AG04450 (cell line): ENCODE measurements at regions not wholly inside any gene's neighbourhood (a gene's known extent, or its start where the extent isn't known, plus 50 kb on each side); places are given as distances from the start of the nearest gene placed in this dataset.

Experiments
- CTCF ChIA-PET: fragments of 300-600, 350-600 bp; formaldehyde crosslinking; extraction: SDS; loops from one replicate; lab custom pipeline; 2022; ENCODE audit warnings: antibody characterized with exemption, inconsistent platforms; lab: Charles Lee
- POLR2A ChIA-PET: fragments of 350-600 bp; formaldehyde crosslinking; extraction: SDS; loops from one replicate; lab custom pipeline; 2021; ENCODE audit warnings: antibody characterized with exemption, inconsistent platforms; lab: Yijun Ruan, JAX
- DNase-seq: peaks from one replicate; pipeline ENCODE4 v3.0.0-alpha.2; 2011; ENCODE audit warnings: low read depth, low spot score
- H3K27ac ChIP-seq: one replicate; pipeline ENCODE4 v1.5.1; 2012; ENCODE audit warnings: low read depth, low read length, control low read depth
- H3K27me3 ChIP-seq: one replicate; pipeline ENCODE4 v1.6.0; 2012; ENCODE audit warnings: low read length; ENCODE audit not compliant: control insufficient read depth, insufficient read depth
- H3K4me3 ChIP-seq: 2 replicates; pipeline ENCODE4 v1.5.1; 2011; ENCODE audit warnings: mild to moderate bottlenecking, low read depth, low read length, control low read depth
- H3K9me3 ChIP-seq: 2 replicates; pipeline ENCODE4 v1.5.1; 2012; ENCODE audit warnings: low read length; ENCODE audit not compliant: control insufficient read depth, insufficient read depth
- TF ChIP-seq, protein P1 (sequence below): IDR thresholded peaks from 2 replicates; pipeline ENCODE4 v1.5.1; 2011; ENCODE audit warnings: low read depth, low read length, control low read depth, inconsistent platforms

DNA sequence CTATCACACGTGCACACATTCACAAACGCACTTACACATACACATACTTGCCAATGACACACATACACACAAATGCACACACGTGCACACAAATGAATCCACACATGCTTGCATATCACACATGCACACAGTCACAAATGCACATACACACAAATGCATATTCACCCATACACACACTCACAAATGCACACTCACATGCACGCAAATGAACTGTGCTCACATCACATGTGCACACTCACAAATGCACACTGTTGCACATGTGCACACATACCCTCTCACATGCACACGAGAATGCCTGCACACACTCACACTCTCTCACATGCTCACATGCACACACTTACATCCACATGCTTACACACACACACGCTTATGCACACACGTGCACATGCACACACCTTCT, 368.1 kb downstream of the EIPR1 start:
- POLR2A ChIA-PET, result no interaction called here

DNA sequence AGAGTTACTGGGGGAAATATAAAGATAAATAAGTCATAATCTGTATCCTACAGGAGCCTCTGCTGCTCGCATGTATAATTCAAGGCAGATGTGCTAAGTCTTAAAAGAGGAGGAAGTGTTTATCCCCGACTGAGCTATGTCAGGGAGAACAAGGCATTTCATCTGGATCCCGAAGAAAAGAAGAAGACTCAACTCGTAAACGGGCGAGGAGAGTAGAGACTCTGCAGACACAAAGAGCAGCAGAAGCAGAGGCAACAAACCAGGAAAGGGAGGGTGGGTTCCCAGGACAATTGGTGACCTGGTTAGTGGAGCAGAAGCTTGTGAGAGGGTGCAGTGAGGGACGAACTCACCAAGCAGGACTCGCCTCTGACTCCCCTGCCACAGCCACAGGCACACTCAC, 368.6 kb downstream of the EIPR1 start:
- CTCF ChIA-PET, result no interaction called here
- no peak for DNase-seq
- TF ChIP-seq, protein P1, sequence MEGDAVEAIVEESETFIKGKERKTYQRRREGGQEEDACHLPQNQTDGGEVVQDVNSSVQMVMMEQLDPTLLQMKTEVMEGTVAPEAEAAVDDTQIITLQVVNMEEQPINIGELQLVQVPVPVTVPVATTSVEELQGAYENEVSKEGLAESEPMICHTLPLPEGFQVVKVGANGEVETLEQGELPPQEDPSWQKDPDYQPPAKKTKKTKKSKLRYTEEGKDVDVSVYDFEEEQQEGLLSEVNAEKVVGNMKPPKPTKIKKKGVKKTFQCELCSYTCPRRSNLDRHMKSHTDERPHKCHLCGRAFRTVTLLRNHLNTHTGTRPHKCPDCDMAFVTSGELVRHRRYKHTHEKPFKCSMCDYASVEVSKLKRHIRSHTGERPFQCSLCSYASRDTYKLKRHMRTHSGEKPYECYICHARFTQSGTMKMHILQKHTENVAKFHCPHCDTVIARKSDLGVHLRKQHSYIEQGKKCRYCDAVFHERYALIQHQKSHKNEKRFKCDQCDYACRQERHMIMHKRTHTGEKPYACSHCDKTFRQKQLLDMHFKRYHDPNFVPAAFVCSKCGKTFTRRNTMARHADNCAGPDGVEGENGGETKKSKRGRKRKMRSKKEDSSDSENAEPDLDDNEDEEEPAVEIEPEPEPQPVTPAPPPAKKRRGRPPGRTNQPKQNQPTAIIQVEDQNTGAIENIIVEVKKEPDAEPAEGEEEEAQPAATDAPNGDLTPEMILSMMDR, result no peak
- Histone ChIP-seq H3K27me3 (no peaks in the 10 kb centered on the region), H3K27ac (no peak overlapping the region), H3K9me3 (peaks cover 37% of the 10 kb centered on the region), H3K4me3 (no peak overlapping the region)
- POLR2A ChIA-PET, result no interaction called here

More for the DNA sequence above, 368.1 kb downstream of the EIPR1 start:
- peaks cover 33% of the 10 kb centered on the region for H3K9me3 ChIP-seq
- no peak for DNase-seq
- H3K27ac ChIP-seq, result no peak overlapping the region
- no peak overlapping the region for H3K4me3 ChIP-seq
- TF ChIP-seq, protein P1, result no peak
- CTCF ChIA-PET, result no interaction called here
- H3K27me3 ChIP-seq, result no peaks in the 10 kb centered on the region

DNA sequence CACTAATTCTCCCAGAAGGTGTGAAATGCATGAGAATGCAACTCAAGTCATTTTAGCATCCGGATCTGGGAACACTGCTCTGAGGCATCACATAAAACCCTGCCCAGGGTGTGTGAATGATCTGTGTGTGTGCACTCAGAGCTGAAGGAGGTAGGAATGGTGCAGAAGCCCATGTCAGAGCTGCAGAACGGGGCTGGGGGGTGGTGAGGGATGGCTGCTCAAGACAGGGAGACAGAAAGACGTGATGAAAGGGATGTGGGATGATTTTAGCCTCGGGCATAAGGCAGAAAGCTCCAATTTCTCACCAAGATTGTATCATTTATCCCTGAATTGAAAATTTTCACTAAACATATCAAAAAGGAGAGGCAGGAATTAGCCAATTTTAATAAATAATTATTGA, 369.1 kb downstream of the EIPR1 start:
- Histone ChIP-seq H3K9me3 (peaks cover 37% of the 10 kb centered on the region), H3K27me3 (no peaks in the 10 kb centered on the region), H3K4me3 (no peak overlapping the region), H3K27ac (no peak overlapping the region)
- POLR2A ChIA-PET, result no interaction called here
- DNase-seq, result no peak
- CTCF ChIA-PET, result no interaction called here
- TF ChIP-seq, protein P1, result no peak

DNA sequence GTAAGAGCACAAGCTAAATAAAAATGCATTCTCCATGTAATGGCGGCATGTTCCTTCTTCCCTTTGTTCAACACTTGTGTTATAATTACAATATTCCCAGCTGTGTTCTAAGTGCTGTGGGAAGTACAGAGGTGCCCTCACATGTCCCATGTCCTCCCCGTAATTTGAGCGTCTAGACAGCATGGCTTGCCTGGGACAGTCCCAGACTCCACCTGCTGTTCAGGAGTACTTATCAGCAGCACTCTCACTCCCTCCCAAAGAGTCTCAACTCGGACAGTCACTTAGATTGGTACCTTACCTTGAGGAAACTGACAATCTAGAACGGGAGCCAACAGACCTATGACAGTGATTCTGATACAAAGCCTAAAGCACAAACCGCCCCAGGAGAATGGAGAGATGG, 370.5 kb downstream of the EIPR1 start:
- ChIA-PET POLR2A (no interaction called here), CTCF (no interaction called here)
- Histone ChIP-seq H3K4me3 (no peak overlapping the region), H3K9me3 (peaks cover 35% of the 10 kb centered on the region), H3K27me3 (no peaks in the 10 kb centered on the region), H3K27ac (no peak overlapping the region)
- TF ChIP-seq, protein P1, result no peak
- DNase-seq, result no peak

DNA sequence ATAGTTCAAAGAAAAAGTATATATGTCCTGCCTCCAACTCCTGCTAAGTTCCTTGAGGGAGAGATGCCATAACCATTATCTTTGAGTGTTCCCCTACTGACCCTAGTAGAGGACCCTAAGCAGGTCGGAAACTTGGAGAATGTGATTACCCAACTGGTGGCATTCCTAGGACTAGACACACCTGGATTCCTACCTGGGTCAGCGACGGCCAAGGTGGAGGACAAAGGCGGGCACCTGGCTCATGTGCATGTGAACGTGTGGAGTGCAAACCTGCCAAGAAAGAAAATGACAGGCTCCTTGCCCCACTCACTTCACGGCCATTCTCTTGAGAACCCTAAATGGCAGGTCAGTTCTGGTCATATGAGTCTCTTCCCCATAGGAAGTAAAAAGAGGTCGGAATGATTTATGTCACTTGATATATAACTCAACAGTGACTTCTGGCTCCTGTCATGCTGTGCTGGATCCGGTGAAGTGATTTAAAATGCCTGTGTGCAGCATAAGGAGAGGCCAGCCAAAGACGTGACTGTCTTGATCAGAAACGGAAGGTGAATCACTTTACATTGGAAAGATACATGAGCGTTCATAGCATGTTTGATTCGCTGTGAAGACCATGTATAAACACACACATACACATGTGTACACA, 371.6 kb downstream of the EIPR1 start:
- CTCF ChIA-PET, result no interaction called here
- H3K27ac ChIP-seq, result no peak overlapping the region
- no peak overlapping the region for H3K4me3 ChIP-seq
- H3K9me3 ChIP-seq, result peaks cover 30% of the 10 kb centered on the region
- DNase-seq, result no peak
- H3K27me3 ChIP-seq, result no peaks in the 10 kb centered on the region
- POLR2A ChIA-PET, result no interaction called here
- TF ChIP-seq, protein P1, result no peak
